BJ (cell line): ENCODE measurements at regions not wholly inside any gene's neighbourhood (a gene's known extent, or its start where the extent isn't known, plus 50 kb on each side); places are given as distances from the start of the nearest gene placed in this dataset.

Experiments
- CTCF ChIA-PET: fragments of 350-600 bp; formaldehyde crosslinking; extraction: SDS; loops from one replicate; lab custom pipeline; 2021; ENCODE audit warnings: antibody characterized with exemption, inconsistent platforms; lab: Yijun Ruan, JAX
- POLR2A ChIA-PET: fragments of 300-600 bp; sonication (Branson Sonifier 250); formaldehyde crosslinking; extraction: SDS; loops from one replicate; lab custom pipeline; 2021; ENCODE audit warnings: antibody characterized with exemption; lab: Charles Lee
- DNase-seq: peaks from one replicate; pipeline ENCODE4 v3.0.0-alpha.2; 2011; ENCODE audit warnings: low read depth
- H3K27me3 ChIP-seq: 2 replicates; pipeline ENCODE4 v1.6.0; 2011; ENCODE audit warnings: low read length; ENCODE audit not compliant: control insufficient read depth, insufficient read depth
- H3K36me3 ChIP-seq: 2 replicates; pipeline ENCODE4 v1.5.1; 2011; ENCODE audit warnings: low read length; ENCODE audit not compliant: control insufficient read depth, insufficient read depth
- H3K4me3 ChIP-seq: 2 replicates; pipeline ENCODE4 v1.5.1; 2011; ENCODE audit warnings: low read depth, mild to moderate bottlenecking, control low read depth, low read length
- TF ChIP-seq, protein P1 (sequence below): IDR thresholded peaks from 2 replicates; pipeline ENCODE4 v1.5.1; 2011; ENCODE audit warnings: low read depth, mild to moderate bottlenecking, control low read depth, inconsistent platforms, low read length, moderate library complexity; ENCODE audit not compliant: insufficient read depth

DNA sequence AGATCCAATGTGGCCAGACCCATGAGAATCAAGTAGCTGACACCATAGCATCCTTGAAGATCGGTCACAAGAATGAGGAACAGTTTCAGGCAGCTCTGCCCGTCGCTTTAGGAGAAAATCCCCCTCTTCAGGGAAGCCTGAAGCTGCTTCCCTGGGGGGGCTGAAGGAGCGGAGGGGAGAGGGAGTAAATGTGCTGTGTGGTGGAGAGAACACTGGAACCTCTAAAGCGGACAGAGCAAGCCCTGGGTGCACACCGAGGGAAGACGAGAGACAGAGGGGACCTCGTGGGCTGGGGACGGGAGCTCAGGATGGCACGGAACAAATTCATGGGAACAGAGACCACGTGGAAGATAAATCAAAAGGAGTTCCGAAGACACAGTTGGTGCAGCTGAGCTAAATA is 154.3 kb downstream of the NDUFA10 start:
- H3K4me3 ChIP-seq: no peak overlapping the region
- H3K36me3 ChIP-seq: no peaks in the 10 kb centered on the region
- ChIA-PET CTCF (no interaction called here), POLR2A (no interaction called here)
- no peak for DNase-seq
- TF ChIP-seq, protein P1, sequence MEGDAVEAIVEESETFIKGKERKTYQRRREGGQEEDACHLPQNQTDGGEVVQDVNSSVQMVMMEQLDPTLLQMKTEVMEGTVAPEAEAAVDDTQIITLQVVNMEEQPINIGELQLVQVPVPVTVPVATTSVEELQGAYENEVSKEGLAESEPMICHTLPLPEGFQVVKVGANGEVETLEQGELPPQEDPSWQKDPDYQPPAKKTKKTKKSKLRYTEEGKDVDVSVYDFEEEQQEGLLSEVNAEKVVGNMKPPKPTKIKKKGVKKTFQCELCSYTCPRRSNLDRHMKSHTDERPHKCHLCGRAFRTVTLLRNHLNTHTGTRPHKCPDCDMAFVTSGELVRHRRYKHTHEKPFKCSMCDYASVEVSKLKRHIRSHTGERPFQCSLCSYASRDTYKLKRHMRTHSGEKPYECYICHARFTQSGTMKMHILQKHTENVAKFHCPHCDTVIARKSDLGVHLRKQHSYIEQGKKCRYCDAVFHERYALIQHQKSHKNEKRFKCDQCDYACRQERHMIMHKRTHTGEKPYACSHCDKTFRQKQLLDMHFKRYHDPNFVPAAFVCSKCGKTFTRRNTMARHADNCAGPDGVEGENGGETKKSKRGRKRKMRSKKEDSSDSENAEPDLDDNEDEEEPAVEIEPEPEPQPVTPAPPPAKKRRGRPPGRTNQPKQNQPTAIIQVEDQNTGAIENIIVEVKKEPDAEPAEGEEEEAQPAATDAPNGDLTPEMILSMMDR: no peak
- no peaks in the 10 kb centered on the region for H3K27me3 ChIP-seq

DNA sequence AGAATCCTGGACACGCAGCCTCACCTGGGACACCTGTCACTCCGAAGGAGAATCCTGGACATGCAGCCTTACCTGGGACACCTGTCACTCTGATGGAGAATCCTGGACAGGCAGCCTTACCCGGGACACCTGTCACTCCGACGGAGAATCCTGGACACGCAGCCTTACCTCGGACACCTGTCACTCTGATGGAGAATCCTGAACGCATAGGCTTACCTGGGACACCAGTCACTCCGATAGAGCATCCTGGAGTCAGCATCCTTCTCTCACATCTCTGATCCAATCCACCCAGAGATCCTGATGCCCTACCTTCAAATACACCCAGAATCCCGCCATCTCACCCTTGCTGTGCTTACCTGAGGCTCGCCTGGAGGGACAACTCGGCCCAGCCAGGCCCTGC is 154.9 kb downstream of the NDUFA10 start:
- TF ChIP-seq, protein P1: no peak
- no peak for DNase-seq
- Histone ChIP-seq H3K36me3 (no peaks in the 10 kb centered on the region), H3K27me3 (no peaks in the 10 kb centered on the region), H3K4me3 (no peak overlapping the region)
- ChIA-PET POLR2A (no interaction called here), CTCF (no interaction called here)

DNA sequence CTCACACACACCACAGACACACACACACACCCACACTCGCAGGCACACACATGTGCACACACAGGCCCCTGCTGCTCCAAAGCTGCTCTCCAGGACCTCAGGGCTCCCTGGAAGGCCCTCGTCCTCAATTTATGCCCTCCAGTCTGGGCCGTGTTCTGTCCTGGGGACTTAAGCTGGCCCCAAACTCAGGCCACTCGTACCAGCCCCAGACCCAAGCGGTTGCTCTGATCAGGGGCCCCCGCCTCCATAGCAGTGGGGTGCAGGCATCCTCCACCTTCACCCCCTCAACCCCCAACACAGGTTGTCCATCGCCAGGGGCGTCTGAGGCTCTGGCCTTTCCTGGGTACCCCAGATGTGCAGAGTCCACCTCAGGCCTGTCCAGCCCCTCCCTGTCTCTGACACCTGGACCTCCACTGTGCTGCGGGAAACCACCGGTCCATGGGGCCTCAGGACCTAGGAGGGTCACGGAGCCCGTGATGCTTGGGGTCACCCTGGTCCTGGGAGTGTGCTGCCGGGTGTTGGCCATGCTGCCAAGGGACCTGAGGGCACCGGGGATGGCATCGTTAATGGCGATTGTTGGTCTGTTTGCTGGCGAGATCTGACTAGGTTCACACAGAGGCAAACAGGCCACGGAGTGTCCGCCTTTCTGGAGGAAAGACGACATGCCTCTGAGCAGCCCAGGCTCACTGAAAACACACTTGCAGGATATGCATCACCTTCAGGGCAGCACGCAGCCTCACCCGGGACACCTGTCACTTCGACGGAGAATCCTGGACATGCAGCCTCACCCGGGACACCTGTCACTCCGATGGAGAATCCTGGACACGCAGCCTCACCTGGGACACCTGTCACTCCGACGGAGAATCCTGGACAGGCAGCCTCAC is 155.6 kb downstream of the NDUFA10 start:
- TF ChIP-seq, protein P1: no peak
- ChIA-PET POLR2A (no interaction called here), CTCF (no interaction called here)
- Histone ChIP-seq H3K36me3 (no peaks in the 10 kb centered on the region), H3K4me3 (no peak overlapping the region), H3K27me3 (no peaks in the 10 kb centered on the region)
- no peak for DNase-seq

DNA sequence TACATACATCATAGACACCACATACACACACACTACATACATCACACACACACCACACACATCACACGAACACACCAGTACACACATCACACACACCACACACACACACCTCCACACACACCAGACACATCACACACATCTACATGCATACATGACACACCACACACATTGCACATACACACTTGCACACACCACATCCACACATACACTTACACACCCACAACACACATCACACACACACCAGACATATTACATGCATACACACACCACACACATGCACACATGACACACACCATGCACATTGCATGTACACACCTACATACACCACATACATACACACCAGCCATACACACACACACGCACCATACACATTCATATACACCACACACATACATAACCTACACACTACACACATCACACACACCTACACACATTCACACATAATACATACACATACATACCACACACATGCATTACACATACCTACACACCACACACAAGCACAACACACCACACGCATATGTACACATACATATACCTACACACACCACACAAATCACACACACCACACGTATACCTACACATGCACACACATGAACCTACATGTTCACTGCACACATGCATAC is 156.5 kb downstream of the NDUFA10 start:
- H3K4me3 ChIP-seq: no peak overlapping the region
- TF ChIP-seq, protein P1: no peak
- POLR2A ChIA-PET: no interaction called here
- no peak for DNase-seq
- CTCF ChIA-PET: no interaction called here
- H3K27me3 ChIP-seq: no peaks in the 10 kb centered on the region
- H3K36me3 ChIP-seq: no peaks in the 10 kb centered on the region

DNA sequence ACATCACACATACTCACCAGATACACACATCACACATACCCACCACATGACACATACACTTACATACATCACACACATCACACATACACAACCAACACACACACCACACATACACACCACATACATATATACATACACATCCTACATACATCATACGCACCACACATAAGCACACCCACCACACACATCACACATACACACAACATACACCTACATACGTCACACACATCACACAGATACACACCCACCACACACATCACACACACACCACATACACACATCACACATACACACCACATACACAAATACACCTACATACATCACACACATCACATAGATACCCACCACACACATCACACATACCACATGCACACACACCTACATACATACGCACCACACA is 158.4 kb downstream of the NDUFA10 start:
- H3K27me3 ChIP-seq: no peaks in the 10 kb centered on the region
- DNase-seq: no peak
- no peak overlapping the region for H3K4me3 ChIP-seq
- H3K36me3 ChIP-seq: no peaks in the 10 kb centered on the region
- TF ChIP-seq, protein P1: no peak
- ChIA-PET POLR2A (no interaction called here), CTCF (no interaction called here)
